WTC11 (cell line): ENCODE measurements at regions not wholly inside any gene's neighbourhood (a gene's known extent, or its start where the extent isn't known, plus 50 kb on each side); places are given as distances from the start of the nearest gene placed in this dataset.

Experiments
- ATAC-seq: fragments of 200-7000 bp; cut with Tn5 transposase; 2 replicates; pipeline ENCODE4 v1.10.0; 2021; ENCODE audit warnings: mild to moderate bottlenecking, moderate library complexity
- CTCF ChIA-PET: fragments of 300-600 bp; sonication (Branson Sonifier 250); formaldehyde crosslinking; loops from one replicate; lab custom pipeline; 2021; ENCODE audit warnings: antibody characterized with exemption; lab: Charles Lee
- POLR2A ChIA-PET: fragments of 350-600 bp; sonication (Branson Sonifier 250); formaldehyde crosslinking; loops from one replicate; lab custom pipeline; 2021; ENCODE audit warnings: antibody characterized with exemption; lab: Charles Lee
- DNase-seq: peaks from one replicate; pipeline ENCODE4 v3.0.0; 2021; ENCODE audit warnings: low spot score
- H3K27ac Mint-ChIP-seq: 2 replicates; pipeline ENCODE4 v1.8.0; 2021; ENCODE audit warnings: mixed read lengths
- H3K27me3 Mint-ChIP-seq: 2 replicates; pipeline ENCODE4 v1.8.0; 2021; ENCODE audit warnings: low read depth, mild to moderate bottlenecking, moderate library complexity, mixed read lengths
- H3K36me3 Mint-ChIP-seq: 2 replicates; pipeline ENCODE4 v1.8.0; 2021; ENCODE audit warnings: mixed read lengths
- H3K4me1 Mint-ChIP-seq: 2 replicates; pipeline ENCODE4 v1.8.0; 2022; ENCODE audit warnings: mixed read lengths
- H3K4me3 Mint-ChIP-seq: 2 replicates; pipeline ENCODE4 v1.8.0; 2021; ENCODE audit warnings: mild to moderate bottlenecking, moderate library complexity, mixed read lengths
- H3K9me3 Mint-ChIP-seq: 2 replicates; pipeline ENCODE4 v1.8.0; 2021; ENCODE audit warnings: mixed read lengths
- AR ChIP-seq: fragments of 250-450 bp; sonication (Bioruptor Pico); IDR thresholded peaks from 2 replicates; pipeline ENCODE4 v1.9.0; 2021; ENCODE audit warnings: mild to moderate bottlenecking
- CDX4 ChIP-seq: fragments of 250-450 bp; sonication (Bioruptor Pico); IDR thresholded peaks from 2 replicates; pipeline ENCODE4 v1.9.0; 2021; ENCODE audit warnings: moderate library complexity, mild to moderate bottlenecking, inconsistent platforms, borderline replicate concordance
- ETV6 ChIP-seq: sonication (generic); formaldehyde crosslinking; IDR thresholded peaks from 2 replicates; pipeline ENCODE4 v1.8.1; 2022; ENCODE audit warnings: mild to moderate bottlenecking, missing genetic modification reagents
- FOXP4 ChIP-seq: sonication (generic); formaldehyde crosslinking; IDR thresholded peaks from 2 replicates; pipeline ENCODE4 v1.8.0; 2022; ENCODE audit warnings: mild to moderate bottlenecking, missing genetic modification reagents
- JUN ChIP-seq: sonication (generic); formaldehyde crosslinking; IDR thresholded peaks from 2 replicates; pipeline ENCODE4 v1.8.0; 2023; ENCODE audit warnings: mild to moderate bottlenecking, missing genetic modification reagents
- NFATC4 ChIP-seq: fragments of 250-450 bp; sonication (Bioruptor Pico); IDR thresholded peaks from 2 replicates; pipeline ENCODE4 v1.9.0; 2021; ENCODE audit warnings: mild to moderate bottlenecking
- NR2C2 ChIP-seq: sonication (generic); formaldehyde crosslinking; IDR thresholded peaks from 2 replicates; pipeline ENCODE4 v1.8.0; 2022; ENCODE audit warnings: mild to moderate bottlenecking, missing genetic modification reagents
- PRDM15 ChIP-seq: sonication (generic); formaldehyde crosslinking; IDR thresholded peaks from 2 replicates; pipeline ENCODE4 v1.8.0; 2022; ENCODE audit warnings: missing genetic modification reagents
- PREB ChIP-seq: sonication (generic); formaldehyde crosslinking; IDR thresholded peaks from 2 replicates; pipeline ENCODE4 v1.8.1; 2022; ENCODE audit warnings: mild to moderate bottlenecking, missing genetic modification reagents, moderate library complexity, borderline replicate concordance
- STAT6 ChIP-seq: sonication (generic); formaldehyde crosslinking; conservative IDR thresholded peaks from 2 replicates; pipeline ENCODE4 v1.8.1; 2023; ENCODE audit warnings: mild to moderate bottlenecking, low read depth, missing genetic modification reagents, moderate library complexity
- TEAD4 ChIP-seq: sonication (generic); formaldehyde crosslinking; IDR thresholded peaks from 2 replicates; pipeline ENCODE4 v1.8.0; 2022; ENCODE audit warnings: mild to moderate bottlenecking, missing genetic modification reagents
- ZNF219 ChIP-seq: sonication (generic); formaldehyde crosslinking; IDR thresholded peaks from 2 replicates; pipeline ENCODE4 v1.8.0; 2023; ENCODE audit warnings: missing genetic modification reagents, mild to moderate bottlenecking, borderline replicate concordance
- ZNF232 ChIP-seq: sonication (generic); formaldehyde crosslinking; IDR thresholded peaks from 2 replicates; pipeline ENCODE4 v1.8.0; 2022; ENCODE audit warnings: mild to moderate bottlenecking, missing genetic modification reagents

GRCh38 chr5:142408981-142409481 lies 84.2 kb upstream of the SPRY4 start (continued):
- TF ChIP-seq AR (CRISPR knock-in tag), result no peak
- TF ChIP-seq JUN (CRISPR knock-in tag), result no peak
- no peak for TF ChIP-seq ZNF232 (CRISPR knock-in tag)
- no peak for TF ChIP-seq ETV6 (CRISPR knock-in tag)
- no peak for TF ChIP-seq TEAD4
- TF ChIP-seq ZNF219 (CRISPR knock-in tag), result no peak
- TF ChIP-seq CDX4 (CRISPR knock-in tag), result no peak
- no peak for TF ChIP-seq NR2C2 (CRISPR knock-in tag)
- TF ChIP-seq PRDM15 (CRISPR knock-in tag), result no peak
- no peak for TF ChIP-seq FOXP4 (CRISPR knock-in tag)
- TF ChIP-seq NFATC4 (CRISPR knock-in tag), result no peak
- TF ChIP-seq PREB, result no peak

GRCh38 chr5:142408536-142408935 lies 83.7 kb upstream of the SPRY4 start:
- ATAC-seq, result no peak
- Mint-ChIP-seq H3K27me3 (no peaks in the 10 kb centered on the region), H3K9me3 (no peaks in the 10 kb centered on the region), H3K4me1 (peaks cover 39% of the 10 kb centered on the region), H3K27ac (no peak overlapping the region), H3K4me3 (no peak overlapping the region), H3K36me3 (no peaks in the 10 kb centered on the region; the same call in 1 of the 2 replicates)
- POLR2A ChIA-PET, result no interaction called here
- DNase-seq, result no peak
- CTCF ChIA-PET, result interaction anchor here (1.2 kb wide), 1 partner anchor 9 kb away, joined by 3 read pairs; no protein-coding TSS in a partner anchor
- TF ChIP-seq STAT6 (CRISPR knock-in tag) (no peak), ZNF219 (CRISPR knock-in tag) (no peak), CDX4 (CRISPR knock-in tag) (no peak)
